NOMO-1 treated with dmso at 0.1 percent for 144 hours (cell line): ENCODE measurements at regions not wholly inside any gene's neighbourhood (a gene's known extent, or its start where the extent isn't known, plus 50 kb on each side); places are given as distances from the start of the nearest gene placed in this dataset.

Experiments
- DNase-seq: peaks from one replicate; lab custom pipeline; 2025; ENCODE audit not compliant: unreplicated experiment; lab: John Stamatoyannopoulos, UW

DNA sequence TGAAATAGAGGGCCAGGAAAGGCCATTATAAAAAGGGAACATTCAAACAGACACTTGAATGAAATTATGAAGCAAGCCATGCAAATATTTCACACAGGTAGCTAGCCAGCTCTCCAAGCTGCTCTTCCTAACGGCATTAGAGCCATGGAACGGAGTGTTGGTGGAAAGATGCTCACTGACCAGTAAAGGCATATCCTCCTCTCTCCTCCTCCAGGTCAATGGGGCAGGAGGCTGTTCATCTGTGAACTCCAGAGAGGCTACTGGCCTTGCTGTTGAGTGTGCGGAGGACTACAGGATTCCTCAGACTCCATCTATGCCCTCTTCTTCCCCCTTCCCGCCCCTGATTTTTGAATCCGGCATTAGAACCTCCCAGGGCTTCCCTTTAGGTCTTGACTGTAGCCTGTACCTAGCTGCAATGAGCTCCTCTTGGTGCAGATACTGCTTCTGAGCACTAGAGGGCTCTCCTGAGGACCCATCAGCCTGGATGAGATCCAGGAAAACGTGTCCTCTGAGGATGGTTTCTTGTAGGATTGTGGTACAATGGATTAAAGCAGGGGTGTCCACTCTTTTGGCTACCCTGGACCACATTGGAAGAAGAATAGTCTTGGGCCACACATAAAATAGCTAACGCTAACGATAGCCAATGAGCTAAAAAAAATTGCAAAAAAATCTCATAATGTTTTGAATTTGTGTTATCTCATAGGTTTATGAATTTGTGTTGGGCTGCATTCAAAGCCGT is 162.2 kb downstream of the SREK1 start:
- DNase-seq = no peak

GRCh38 chr5:66306844-66307315 is 162.8 kb downstream of the SREK1 start:
- no peak for DNase-seq

DNA sequence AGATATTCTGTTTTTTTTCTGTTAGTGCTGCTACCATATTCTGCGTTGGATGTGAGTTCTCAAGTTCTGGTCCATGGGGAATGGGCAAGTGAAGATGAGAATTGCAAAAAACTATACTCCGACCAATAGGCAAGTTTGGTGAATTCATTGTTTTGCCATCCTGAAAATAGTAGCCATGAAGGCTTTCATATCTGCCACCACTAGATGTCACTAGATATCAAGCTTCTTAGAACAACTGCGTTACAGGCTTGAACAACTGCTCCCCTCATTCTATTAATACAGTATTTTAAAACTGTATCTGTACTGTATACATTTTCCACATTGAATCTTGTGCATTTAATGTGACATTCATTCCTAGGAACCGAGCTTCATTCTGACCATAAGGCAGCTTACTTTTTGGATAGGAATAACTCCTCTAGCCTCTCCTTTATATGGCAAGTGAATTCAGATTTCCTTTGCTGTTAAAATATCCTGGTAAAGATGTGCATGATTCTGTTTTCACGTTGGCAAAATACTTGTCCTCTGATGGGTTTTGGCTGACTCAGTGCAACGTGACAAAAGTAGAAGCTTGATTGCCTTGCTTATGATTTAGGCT is 163.6 kb downstream of the SREK1 start:
- peak; percentile 19 for DNase-seq

- no peak for DNase-seq
These were observed 168.2 kb downstream of the SREK1 start for GRCh38 chr5:66312266-66312665.

- DNase-seq = no peak
These were observed 171.7 kb downstream of the SREK1 start for GRCh38 chr5:66315784-66316183.

- no peak for DNase-seq
These were observed 178.9 kb downstream of the SREK1 start for GRCh38 chr5:66322786-66323528.

GRCh38 chr5:66323529-66323895 is 179.4 kb downstream of the SREK1 start:
- no peak for DNase-seq

- DNase-seq = no peak
These were observed 180.3 kb downstream of the SREK1 start for GRCh38 chr5:66324357-66324756.

GRCh38 chr5:66326276-66326675 is 182.2 kb downstream of the SREK1 start:
- DNase-seq = no peak

DNA sequence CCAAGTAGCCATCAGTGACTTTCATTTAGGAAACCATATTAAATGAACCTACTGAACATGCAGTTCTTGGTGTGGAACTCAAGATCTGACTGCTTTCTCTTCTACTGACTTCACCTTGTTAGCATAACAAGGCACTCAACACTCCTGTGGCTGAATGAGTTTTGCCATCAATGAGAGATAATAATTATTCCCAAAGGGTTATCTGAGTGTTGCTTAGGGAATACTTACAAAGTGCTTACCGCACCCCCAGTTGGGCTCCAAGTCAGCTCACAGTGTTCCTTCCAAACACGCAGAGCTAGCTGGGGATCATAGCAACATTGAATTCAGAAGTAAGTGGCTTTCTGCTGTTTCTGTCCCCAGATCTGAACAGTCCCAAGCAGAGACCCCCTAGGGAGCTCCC is 182.9 kb downstream of the SREK1 start:
- DNase-seq = no peak

DNA sequence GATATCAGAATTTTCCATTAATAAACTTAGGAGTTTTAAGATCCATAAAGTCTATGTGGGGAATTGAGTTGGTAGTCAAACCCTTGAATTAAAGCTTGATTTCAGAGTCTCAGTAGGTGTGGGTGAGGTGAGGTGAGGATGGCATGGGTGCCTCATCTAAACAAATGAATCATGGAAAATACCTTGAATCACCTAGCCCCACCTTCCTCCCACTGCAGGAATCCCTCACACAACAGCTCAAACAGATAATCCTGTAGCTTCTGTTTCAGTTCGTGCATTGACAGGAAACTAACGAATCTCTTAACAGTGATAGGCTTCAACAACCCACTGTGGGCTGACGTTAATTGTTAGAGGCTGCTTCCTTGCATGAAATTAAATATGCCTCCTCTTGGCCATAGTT is 185.0 kb downstream of the SREK1 start:
- no peak for DNase-seq

DNA sequence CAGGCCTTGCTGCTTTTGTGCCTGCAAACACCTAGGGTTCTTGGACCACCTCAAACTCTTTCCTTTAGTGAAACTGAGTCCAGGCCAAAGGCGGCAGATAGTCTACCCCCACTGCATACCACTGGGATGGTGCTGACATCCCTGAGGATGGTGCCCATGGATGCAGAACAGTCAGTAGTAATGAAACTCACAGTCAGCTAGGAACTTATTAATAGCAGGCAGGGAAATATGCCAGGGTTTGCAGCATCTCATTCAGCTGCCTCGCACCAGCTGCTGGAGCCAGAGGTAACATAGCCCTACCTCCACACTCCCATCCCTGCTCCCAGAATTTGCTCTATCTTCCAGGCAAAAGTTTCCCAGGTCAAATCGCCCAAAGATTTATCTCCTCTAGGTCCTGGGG is 189.1 kb downstream of the SREK1 start:
- DNase-seq = no peak

DNA sequence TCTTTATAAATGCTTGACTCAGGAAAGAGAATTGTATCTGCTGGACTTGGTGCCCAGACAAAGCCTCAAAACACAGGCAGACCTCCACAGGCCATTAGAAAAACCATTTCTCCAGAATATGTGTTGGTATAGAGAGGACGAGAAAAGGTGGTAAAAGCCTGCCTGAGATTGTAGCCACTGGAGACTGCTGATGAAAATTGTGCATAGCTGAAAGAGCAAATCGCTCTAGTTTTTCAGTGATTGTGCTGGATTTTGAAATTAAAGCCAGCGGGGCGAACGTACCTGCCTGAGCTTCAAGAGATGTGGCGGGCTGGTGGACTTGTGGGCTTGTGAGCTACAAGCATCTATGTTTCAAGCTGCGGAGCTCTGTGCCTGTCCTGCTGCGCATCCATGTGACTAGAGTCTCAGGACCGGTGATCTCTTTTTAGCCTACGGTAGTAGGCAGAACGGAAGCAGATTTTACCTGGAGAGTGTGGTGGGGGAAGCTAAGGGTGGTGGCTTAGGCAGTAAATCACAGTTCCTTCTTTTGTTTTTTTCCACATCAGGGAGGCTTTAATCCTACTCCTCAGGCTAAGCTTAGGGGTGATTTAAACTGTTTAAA is 193.6 kb downstream of the SREK1 start:
- no peak for DNase-seq

GRCh38 chr5:66338828-66339227 is 194.7 kb downstream of the SREK1 start:
- no peak for DNase-seq

GRCh38 chr5:66339896-66340295 is 195.8 kb downstream of the SREK1 start:
- no peak for DNase-seq

DNA sequence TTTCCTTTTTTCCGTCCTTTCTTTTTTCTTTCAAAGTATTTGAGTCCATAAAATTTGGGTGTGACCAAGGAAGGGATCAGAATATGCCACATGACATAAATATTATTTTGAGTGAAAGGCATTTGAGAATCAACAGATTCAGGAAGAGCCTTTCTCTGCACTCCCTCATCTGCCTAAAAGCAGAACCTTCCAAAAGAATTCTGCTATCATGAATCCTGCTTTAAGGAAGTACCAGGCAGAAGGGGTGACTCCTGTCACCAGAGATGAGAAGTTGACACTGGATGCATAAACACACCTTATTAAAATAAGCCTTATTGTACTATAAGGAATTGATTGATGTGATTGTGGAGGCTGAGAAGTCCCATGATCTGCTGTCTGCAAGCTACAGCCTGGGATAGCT is 196.7 kb downstream of the SREK1 start:
- DNase-seq = no peak

- DNase-seq = no peak
These were observed 198.3 kb downstream of the SREK1 start for GRCh38 chr5:66342341-66342880.

- DNase-seq = no peak
These were observed 199.4 kb downstream of the SREK1 start for GRCh38 chr5:66343370-66344071.

DNA sequence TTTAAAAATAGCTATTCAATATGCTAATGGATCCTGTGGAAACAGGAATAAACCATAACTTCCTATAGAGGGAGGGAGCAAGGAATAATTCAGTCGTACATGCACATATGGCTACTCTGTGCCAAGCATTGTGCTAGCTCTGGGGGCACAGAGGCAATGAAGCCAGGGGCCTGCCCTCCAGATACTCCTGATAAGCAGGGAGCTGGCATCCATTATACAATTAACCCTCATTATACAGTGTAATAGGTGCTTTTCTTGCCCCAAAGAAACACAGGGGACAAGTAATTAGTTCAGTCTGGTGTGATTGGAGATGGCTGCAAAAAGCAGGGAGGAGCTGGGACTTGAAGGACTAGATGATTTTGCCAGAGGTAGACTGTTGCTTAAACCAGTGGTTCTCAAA is 200.4 kb downstream of the SREK1 start:
- no peak for DNase-seq

DNA sequence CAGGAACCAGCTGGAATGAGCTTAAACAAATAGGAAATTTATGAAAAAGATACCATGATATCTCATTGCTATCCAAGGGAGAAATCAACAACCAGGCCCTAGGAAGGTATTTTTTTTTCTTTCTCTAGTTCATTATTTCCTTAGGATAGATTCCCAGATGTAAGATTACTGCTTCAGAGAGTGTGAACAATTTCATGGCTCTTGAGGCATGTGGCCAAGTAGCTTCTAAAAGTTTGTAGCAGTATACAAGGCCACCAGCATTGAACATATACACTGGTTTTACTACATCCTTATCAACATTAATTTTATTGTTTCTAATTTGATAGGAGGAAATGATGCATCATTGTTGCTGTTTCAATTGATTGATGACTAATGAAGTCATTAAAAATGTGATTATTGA is 201.2 kb downstream of the SREK1 start:
- DNase-seq = no peak

DNA sequence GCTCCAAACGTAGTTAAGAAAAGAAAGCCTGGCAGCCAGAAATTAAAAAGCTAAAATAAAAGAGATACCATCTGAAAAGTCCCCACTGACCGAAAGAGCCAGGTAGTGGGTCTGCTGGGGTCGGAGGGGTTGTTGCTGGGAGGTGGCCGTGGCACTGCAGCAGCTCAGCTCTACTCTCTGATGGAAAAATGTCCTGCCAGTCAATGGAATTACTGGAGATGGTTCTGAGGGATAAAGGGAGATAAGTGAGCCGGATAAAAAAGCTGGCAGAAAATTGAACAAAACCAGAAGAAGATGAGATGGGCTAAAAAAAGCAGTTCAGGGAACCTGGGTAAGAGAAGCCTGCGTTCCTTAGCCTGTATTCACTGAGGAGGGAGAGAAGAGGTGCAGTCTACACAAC is 202.8 kb downstream of the SREK1 start:
- no peak for DNase-seq
